Progenitor cell of endocrine pancreas (in vitro differentiated cells): ENCODE measurements at regions not wholly inside any gene's neighbourhood (a gene's known extent, or its start where the extent isn't known, plus 50 kb on each side); places are given as distances from the start of the nearest gene placed in this dataset.

ENCODE experiments used
- DNase-seq: peaks from one replicate; pipeline ENCODE4 v3.0.0; 2021; ENCODE audit warnings: low spot score; ENCODE audit not compliant: unreplicated experiment
- H3K27ac Mint-ChIP-seq: 2 replicates; pipeline ENCODE4 v1.8.0; 2021; ENCODE audit warnings: mild to moderate bottlenecking, moderate library complexity, mixed read lengths
- H3K27me3 Mint-ChIP-seq: 2 replicates; pipeline ENCODE4 v1.8.0; 2021; ENCODE audit warnings: mixed read lengths
- H3K36me3 Mint-ChIP-seq: 2 replicates; pipeline ENCODE4 v1.8.0; 2022; ENCODE audit warnings: mixed read lengths; ENCODE audit not compliant: insufficient read depth
- H3K4me1 Mint-ChIP-seq: 2 replicates; pipeline ENCODE4 v1.8.0; 2021; ENCODE audit warnings: low read depth, mixed read lengths
- H3K4me3 Mint-ChIP-seq: 2 replicates; pipeline ENCODE4 v1.8.0; 2021; ENCODE audit warnings: low read depth, mild to moderate bottlenecking, moderate library complexity, mixed read lengths
- H3K9me3 Mint-ChIP-seq: 2 replicates; pipeline ENCODE4 v1.8.0; 2021; ENCODE audit warnings: low read depth, mixed read lengths
- CTCF ChIP-seq: fragments of 200-600 bp; sonication (generic); IDR thresholded peaks from one replicate; pipeline ENCODE4 v1.5.0; 2021; ENCODE audit warnings: antibody characterized with exemption, mild to moderate bottlenecking; ENCODE audit not compliant: unreplicated experiment

- no peak for DNase-seq
- peak overlapping the region; percentile 97 for H3K27ac Mint-ChIP-seq
- H3K27me3 Mint-ChIP-seq = no peaks in the 10 kb centered on the region
- H3K36me3 Mint-ChIP-seq = no peaks in the 10 kb centered on the region
- H3K4me3 Mint-ChIP-seq = peak overlapping the region; percentile 45
- peaks cover 71% of the 10 kb centered on the region for H3K4me1 Mint-ChIP-seq
- TF ChIP-seq CTCF = no peak
- H3K9me3 Mint-ChIP-seq = no peaks in the 10 kb centered on the region
These were observed 115.5 kb upstream of the IRF2BP2 start for GRCh38 chr1:234725177-234726132.

- no peaks in the 10 kb centered on the region for H3K9me3 Mint-ChIP-seq
- no peak for DNase-seq
These were observed 114.7 kb upstream of the IRF2BP2 start for GRCh38 chr1:234724516-234725176.

GRCh38 chr1:234722904-234723720 is 113.1 kb upstream of the IRF2BP2 start:
- peak overlapping the region; percentile 97 for H3K27ac Mint-ChIP-seq
- H3K4me1 Mint-ChIP-seq = peaks cover 93% of the 10 kb centered on the region
- DNase-seq = no peak
- no peaks in the 10 kb centered on the region for H3K27me3 Mint-ChIP-seq
- peak overlapping the region; percentile 12 for H3K4me3 Mint-ChIP-seq
- no peaks in the 10 kb centered on the region for H3K36me3 Mint-ChIP-seq
- TF ChIP-seq CTCF = no peak
- H3K9me3 Mint-ChIP-seq = no peaks in the 10 kb centered on the region

More at GRCh38 chr1:234724516-234725176, 114.7 kb upstream of the IRF2BP2 start:
- no peaks in the 10 kb centered on the region for H3K27me3 Mint-ChIP-seq
- no peak for TF ChIP-seq CTCF
- no peaks in the 10 kb centered on the region for H3K36me3 Mint-ChIP-seq
- H3K4me3 Mint-ChIP-seq = peak overlapping the region; percentile 22
- H3K27ac Mint-ChIP-seq = peak overlapping the region; percentile 97
- H3K4me1 Mint-ChIP-seq = peaks cover 79% of the 10 kb centered on the region

GRCh38 chr1:234722270-234722704 is 112.3 kb upstream of the IRF2BP2 start:
- Mint-ChIP-seq H3K36me3 (no peaks in the 10 kb centered on the region), H3K4me3 (peak overlapping the region; percentile 22), H3K9me3 (no peaks in the 10 kb centered on the region), H3K4me1 (peaks cover 96% of the 10 kb centered on the region), H3K27ac (peak overlapping the region; percentile 97), H3K27me3 (no peaks in the 10 kb centered on the region)
- TF ChIP-seq CTCF = no peak
- DNase-seq = no peak
